ENCODE measurements at regions not wholly inside any gene's neighbourhood (a gene's known extent, or its start where the extent isn't known, plus 50 kb on each side); places are given as distances from the start of the nearest gene placed in this dataset.
"Not testable (repeated sequence)": the region's sequence is repeated elsewhere in the genome, so short reads cannot be mapped to it uniquely, and the experiment has no call there.

GRCh38 chr7:76763977-76764376 lies 136.9 kb upstream of the POMZP3 start:
- ATAC-seq: not testable (repeated sequence)

GRCh38 chr7:76760546-76761220 lies 133.6 kb upstream of the POMZP3 start:
- H3K27me3 Mint-ChIP-seq (ENCODE audit: low read depth): peaks cover 22% of the 10 kb centered on the region
- not testable (repeated sequence) for DNase-seq; H3K36me3 Mint-ChIP-seq (ENCODE audit: insufficient read depth); H3K4me3 Mint-ChIP-seq; H3K9me3 Mint-ChIP-seq; H3K4me1 Mint-ChIP-seq (ENCODE audit: low read depth)
- ATAC-seq: peak; percentile 96 to 99

More at GRCh38 chr7:76763977-76764376, 136.9 kb upstream of the POMZP3 start:
- H3K4me1 Mint-ChIP-seq (ENCODE audit: low read depth); H3K9me3 Mint-ChIP-seq; H3K4me3 Mint-ChIP-seq; H3K36me3 Mint-ChIP-seq (ENCODE audit: insufficient read depth); DNase-seq: not testable (repeated sequence)
- H3K27me3 Mint-ChIP-seq (ENCODE audit: low read depth): peaks cover 21% of the 10 kb centered on the region

DNA sequence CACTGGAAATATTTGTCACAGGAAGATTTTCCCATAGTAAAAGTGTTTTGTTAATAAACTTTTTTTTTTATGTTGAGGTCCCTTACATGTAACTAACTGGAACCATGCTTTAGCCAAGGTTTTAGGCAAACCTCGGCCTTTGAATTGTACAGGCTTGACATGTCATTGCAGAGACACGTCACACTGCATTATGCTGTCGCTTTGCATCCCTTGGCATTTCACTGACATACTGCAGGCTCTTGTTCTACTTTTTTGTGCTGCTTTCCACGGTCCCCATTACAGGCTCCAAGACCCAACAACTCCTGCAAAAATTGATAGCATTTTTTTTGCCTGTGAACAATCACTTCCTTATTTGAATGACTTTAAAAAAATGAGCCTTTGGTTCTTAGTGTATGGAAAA lies 112.5 kb upstream of the POMZP3 start:
- not testable (repeated sequence) for DNase-seq; H3K27me3 Mint-ChIP-seq (ENCODE audit: low read depth); H3K4me1 Mint-ChIP-seq (ENCODE audit: low read depth); H3K9me3 Mint-ChIP-seq; H3K4me3 Mint-ChIP-seq; ATAC-seq; H3K36me3 Mint-ChIP-seq (ENCODE audit: insufficient read depth)

DNA sequence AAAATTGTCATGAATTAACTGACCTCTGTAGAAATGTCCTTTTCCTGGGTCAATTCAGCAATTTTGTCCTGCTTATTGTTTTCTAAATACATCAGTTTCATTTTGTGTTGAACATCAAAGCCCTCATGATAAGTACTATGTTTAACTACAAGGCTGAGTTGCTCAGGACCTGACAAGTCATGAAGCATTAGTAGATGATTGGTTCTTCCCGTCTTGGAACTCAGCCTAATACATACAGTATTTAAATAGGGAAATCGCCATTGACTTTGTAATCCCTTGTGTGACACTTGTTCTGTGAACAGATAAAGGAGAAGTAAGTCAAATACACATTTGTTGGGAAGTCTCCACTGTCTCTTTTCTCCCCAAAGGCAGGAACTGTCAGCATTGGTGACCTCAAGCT lies 109.6 kb upstream of the POMZP3 start:
- not testable (repeated sequence) for H3K4me1 Mint-ChIP-seq (ENCODE audit: low read depth); H3K4me3 Mint-ChIP-seq; DNase-seq; H3K36me3 Mint-ChIP-seq (ENCODE audit: insufficient read depth); H3K27me3 Mint-ChIP-seq (ENCODE audit: low read depth); H3K9me3 Mint-ChIP-seq; ATAC-seq

DNA sequence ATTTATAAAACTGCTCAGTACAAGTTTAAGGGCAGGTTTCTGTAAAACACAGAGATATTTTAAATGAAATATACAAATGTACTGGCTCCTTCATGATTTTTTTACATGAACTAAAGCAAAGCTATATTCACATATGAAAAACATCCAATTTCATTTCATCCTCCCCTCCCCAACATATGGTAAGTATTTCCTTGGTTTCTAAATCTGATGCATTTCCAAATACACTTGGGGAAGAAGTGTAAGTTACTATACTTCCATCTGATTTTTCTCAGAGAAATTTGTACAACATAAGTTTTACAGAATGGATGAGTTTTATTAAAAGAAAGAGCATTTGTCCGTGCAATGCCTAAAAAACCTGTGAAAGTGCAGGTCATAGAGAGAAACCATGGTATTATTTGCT lies 109.0 kb upstream of the POMZP3 start:
- not testable (repeated sequence) for H3K4me3 Mint-ChIP-seq; H3K9me3 Mint-ChIP-seq; DNase-seq; ATAC-seq; H3K36me3 Mint-ChIP-seq (ENCODE audit: insufficient read depth); H3K4me1 Mint-ChIP-seq (ENCODE audit: low read depth); H3K27me3 Mint-ChIP-seq (ENCODE audit: low read depth)

- H3K9me3 Mint-ChIP-seq: not testable (repeated sequence)
Measured at GRCh38 chr7:76735668-76736067, 108.6 kb upstream of the POMZP3 start.

DNA sequence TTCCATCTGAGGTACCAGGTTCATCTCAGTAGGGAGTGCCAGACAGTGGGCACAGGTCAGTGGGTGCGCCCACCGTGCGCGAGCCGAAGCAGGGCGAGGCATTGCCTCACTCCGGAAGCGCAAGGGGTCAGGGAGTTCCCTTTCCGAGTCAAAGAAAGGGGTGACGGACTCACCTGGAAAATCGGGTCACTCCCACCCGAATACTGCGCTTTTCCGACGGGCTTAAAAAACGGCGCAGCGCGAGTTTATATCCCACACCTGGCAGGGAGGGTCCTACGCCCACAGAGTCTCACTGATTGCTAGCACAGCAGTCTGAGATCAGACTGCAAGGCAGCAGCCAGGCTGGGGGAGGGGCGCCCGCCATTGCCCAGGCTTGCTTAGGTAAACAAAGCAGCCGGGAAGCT lies 101.5 kb upstream of the POMZP3 start:
- not testable (repeated sequence) for H3K9me3 Mint-ChIP-seq

More at GRCh38 chr7:76735668-76736067, 108.6 kb upstream of the POMZP3 start:
- H3K36me3 Mint-ChIP-seq (ENCODE audit: insufficient read depth); H3K27me3 Mint-ChIP-seq (ENCODE audit: low read depth); DNase-seq; H3K4me1 Mint-ChIP-seq (ENCODE audit: low read depth); H3K4me3 Mint-ChIP-seq: not testable (repeated sequence)
- ATAC-seq: peak; percentile 62 to 93

DNA sequence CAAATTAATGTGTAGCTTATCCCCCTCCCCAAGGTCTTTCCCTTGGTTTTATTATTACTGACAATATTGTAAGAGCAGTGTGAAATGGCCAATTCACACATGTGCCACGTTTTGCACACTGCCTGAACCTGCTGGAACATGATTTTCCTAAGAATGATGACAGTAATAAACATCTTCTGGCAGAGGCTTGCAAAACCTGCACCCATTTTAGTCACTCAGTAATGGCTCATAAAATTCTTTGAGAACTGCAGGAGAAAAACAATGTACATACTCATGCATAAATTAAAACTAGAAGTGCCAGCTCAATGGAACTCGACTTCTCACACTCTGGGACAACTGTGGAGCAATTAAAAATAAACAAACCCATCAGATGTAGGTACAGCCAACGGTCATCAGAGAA lies 96.8 kb upstream of the POMZP3 start:
- H3K36me3 Mint-ChIP-seq (ENCODE audit: insufficient read depth); DNase-seq; H3K4me3 Mint-ChIP-seq; H3K9me3 Mint-ChIP-seq; ATAC-seq; H3K4me1 Mint-ChIP-seq (ENCODE audit: low read depth): not testable (repeated sequence)
- H3K27me3 Mint-ChIP-seq (ENCODE audit: low read depth): peaks cover 20% of the 10 kb centered on the region

More for the DNA sequence above, 101.5 kb upstream of the POMZP3 start:
- not testable (repeated sequence) for ATAC-seq; DNase-seq; H3K4me1 Mint-ChIP-seq (ENCODE audit: low read depth); H3K36me3 Mint-ChIP-seq (ENCODE audit: insufficient read depth); H3K4me3 Mint-ChIP-seq
- H3K27me3 Mint-ChIP-seq (ENCODE audit: low read depth): peaks cover 11% of the 10 kb centered on the region

GRCh38 chr7:76716551-76716950 lies 89.5 kb upstream of the POMZP3 start:
- ATAC-seq; H3K27me3 Mint-ChIP-seq (ENCODE audit: low read depth); DNase-seq; H3K4me1 Mint-ChIP-seq (ENCODE audit: low read depth); H3K4me3 Mint-ChIP-seq; H3K36me3 Mint-ChIP-seq (ENCODE audit: insufficient read depth): not testable (repeated sequence)
- peaks cover 12% of the 10 kb centered on the region for H3K9me3 Mint-ChIP-seq

DNA sequence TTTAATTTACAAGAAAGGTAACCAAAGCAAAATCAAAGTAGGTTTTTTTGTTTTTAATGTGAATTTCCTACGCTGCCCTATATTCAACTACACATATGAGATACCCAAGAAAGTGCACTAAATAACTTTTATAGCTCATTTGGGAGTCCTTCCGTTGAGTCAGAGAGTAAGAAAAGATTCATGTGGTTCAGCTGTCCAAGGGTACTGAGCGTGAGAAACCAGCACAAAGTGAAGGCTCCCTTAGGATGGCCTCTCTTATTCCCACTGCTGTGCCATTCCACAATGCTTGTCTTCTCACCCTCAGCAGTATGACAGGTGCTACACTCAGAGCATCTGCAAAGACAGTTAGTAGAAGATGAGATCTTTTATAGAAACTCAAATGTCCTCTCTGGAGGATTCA lies 85.8 kb upstream of the POMZP3 start:
- H3K4me3 Mint-ChIP-seq; H3K36me3 Mint-ChIP-seq (ENCODE audit: insufficient read depth); ATAC-seq; H3K4me1 Mint-ChIP-seq (ENCODE audit: low read depth); DNase-seq; H3K27me3 Mint-ChIP-seq (ENCODE audit: low read depth): not testable (repeated sequence)
- peaks cover 12% of the 10 kb centered on the region for H3K9me3 Mint-ChIP-seq

GRCh38 chr7:76711648-76712047 lies 84.6 kb upstream of the POMZP3 start:
- not testable (repeated sequence) for ATAC-seq; H3K4me1 Mint-ChIP-seq (ENCODE audit: low read depth); H3K36me3 Mint-ChIP-seq (ENCODE audit: insufficient read depth); H3K9me3 Mint-ChIP-seq; H3K4me3 Mint-ChIP-seq; DNase-seq; H3K27me3 Mint-ChIP-seq (ENCODE audit: low read depth)

DNA sequence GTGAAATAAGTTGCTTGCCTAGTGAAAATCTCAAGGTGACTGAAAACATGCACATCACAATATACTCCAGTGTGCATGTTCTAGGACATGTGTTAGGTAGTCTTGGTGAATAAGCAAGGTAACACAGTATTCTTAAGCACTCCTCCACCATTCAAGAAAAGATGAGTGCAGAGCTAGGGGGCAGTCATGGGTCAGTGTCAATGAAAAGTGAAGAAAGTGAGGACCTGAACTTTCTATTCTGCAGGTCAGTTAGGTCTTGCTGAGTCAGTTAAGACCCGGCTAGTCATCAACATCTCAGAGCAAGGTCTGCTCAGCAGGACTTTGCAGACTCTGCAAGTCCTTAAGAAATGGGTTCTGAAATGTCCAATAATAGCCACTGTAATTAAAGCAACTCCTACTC lies 82.6 kb upstream of the POMZP3 start:
- not testable (repeated sequence) for H3K4me1 Mint-ChIP-seq (ENCODE audit: low read depth); H3K27me3 Mint-ChIP-seq (ENCODE audit: low read depth); DNase-seq; H3K36me3 Mint-ChIP-seq (ENCODE audit: insufficient read depth); H3K9me3 Mint-ChIP-seq; H3K4me3 Mint-ChIP-seq; ATAC-seq

DNA sequence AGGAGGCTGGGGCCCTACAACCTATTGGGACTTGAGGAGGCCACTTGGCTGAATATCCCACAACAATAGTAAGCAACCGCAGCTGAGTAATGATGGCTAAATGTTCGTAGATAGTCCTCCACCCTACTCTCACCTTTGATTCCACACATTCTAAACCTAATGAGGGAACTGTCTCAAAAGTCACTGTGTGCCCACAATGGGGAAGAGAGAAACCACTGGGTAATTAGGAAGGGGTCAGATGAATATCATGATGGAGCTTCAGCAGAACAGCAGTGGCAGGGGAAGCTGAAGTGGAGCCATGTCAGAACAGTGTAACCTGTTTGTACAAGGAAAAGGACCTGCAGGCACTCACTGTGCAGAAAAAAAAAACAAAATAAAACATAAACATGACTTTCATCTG lies 81.4 kb upstream of the POMZP3 start:
- not testable (repeated sequence) for H3K4me3 Mint-ChIP-seq

GRCh38 chr7:76703815-76704214 lies 76.7 kb upstream of the POMZP3 start:
- not testable (repeated sequence) for H3K36me3 Mint-ChIP-seq (ENCODE audit: insufficient read depth); H3K9me3 Mint-ChIP-seq; H3K4me3 Mint-ChIP-seq; H3K27me3 Mint-ChIP-seq (ENCODE audit: low read depth); ATAC-seq; H3K4me1 Mint-ChIP-seq (ENCODE audit: low read depth); DNase-seq

More for the DNA sequence above, 81.4 kb upstream of the POMZP3 start:
- not testable (repeated sequence) for DNase-seq; ATAC-seq; H3K4me1 Mint-ChIP-seq (ENCODE audit: low read depth); H3K36me3 Mint-ChIP-seq (ENCODE audit: insufficient read depth); H3K9me3 Mint-ChIP-seq; H3K27me3 Mint-ChIP-seq (ENCODE audit: low read depth)

- not testable (repeated sequence) for H3K4me3 Mint-ChIP-seq; H3K4me1 Mint-ChIP-seq (ENCODE audit: low read depth); DNase-seq; H3K27me3 Mint-ChIP-seq (ENCODE audit: low read depth); H3K9me3 Mint-ChIP-seq; H3K36me3 Mint-ChIP-seq (ENCODE audit: insufficient read depth); ATAC-seq
Measured at GRCh38 chr7:76686277-76686676, 59.2 kb upstream of the POMZP3 start.

Measured in activated T-cell treated with anti-CD3 and anti-CD28 coated beads, Interleukin-2, amount 50 U/mL, for 4 hours (primary cell).